K562 (cell line): ENCODE measurements at regions not wholly inside any gene's neighbourhood (a gene's known extent, or its start where the extent isn't known, plus 50 kb on each side); places are given as distances from the start of the nearest gene placed in this dataset.

ENCODE experiments used
- ATAC-seq: fragments of 200-7000 bp; cut with Tn5 transposase; 3 replicates; pipeline ENCODE4 v1.9.1; 2020; ENCODE audit warnings: moderate library complexity
- BruUV-seq: library from RNA; stranded (reverse); fragments of 400-500 nt; replicated peaks from 2 replicates; lab custom pipeline; 2021; lab: Mats Ljungman, UMichigan
- CTCF ChIA-PET: fragments of 300-600 bp; formaldehyde crosslinking; extraction: SDS; loops from one replicate; lab custom pipeline; 2021; ENCODE audit warnings: low intra/inter-chr PET ratio; lab: Yijun Ruan, JAX
- POLR2A ChIA-PET: fragments of 300-600, 350-650 bp; sonication (Branson Sonifier 250); formaldehyde crosslinking; extraction: SDS; loops from one replicate; lab custom pipeline; 2021; ENCODE audit warnings: antibody characterized with exemption, inconsistent platforms; lab: Yijun Ruan, JAX
- DNase-seq, 4 experiments: peaks; one replicate each; pipeline versions ENCODE4 v3.0.0 to v3.0.0-alpha.2; 2011 to 2018; ENCODE audit warnings: low spot score in 3 of 4, mixed read lengths in 3 of 4; ENCODE audit errors: extremely low read depth in 1 of 4
- FAIRE-seq: peaks from 2 replicates; lab custom pipeline; 2011; peaks lifted over from hg19 to GRCh38; lab: Jason Lieb, UNC
- H2AFZ ChIP-seq: 2 replicates; pipeline ENCODE4 v1.6.0; 2011; ENCODE audit warnings: low read depth, low read length, control low read depth, inconsistent platforms
- H3K27ac ChIP-seq: fragments of 200-600 bp; 3 replicates; pipeline ENCODE4 v1.8.0; 2011; ENCODE audit warnings: low read depth, mild to moderate bottlenecking, control low read depth, inconsistent platforms, low read length, moderate library complexity, mixed read lengths; ENCODE audit errors: extremely low read depth
- H3K27me3 ChIP-seq, 2 experiments: fragments of 300-600 bp in 1 of 2; 2 replicates in 1 of 2; 3 replicates in 1 of 2; pipeline versions ENCODE4 v1.6.0 to v1.8.0; 2011; ENCODE audit warnings: inconsistent platforms in 2 of 2, low read length in 2 of 2, mild to moderate bottlenecking in 1 of 2, mixed read lengths in 1 of 2, moderate library complexity in 1 of 2; ENCODE audit not compliant: control insufficient read depth in 2 of 2, insufficient read depth in 2 of 2
- H3K36me3 ChIP-seq: fragments of 300-600 bp; 3 replicates; pipeline ENCODE4 v1.8.0; 2011; ENCODE audit warnings: mild to moderate bottlenecking, low read length, inconsistent platforms; ENCODE audit not compliant: control insufficient read depth, insufficient read depth
- H3K4me1 ChIP-seq, 2 experiments: fragments of 200-600 bp in 1 of 2; replicated peaks in 1 of 2; 2 replicates in 1 of 2; 3 replicates in 1 of 2; pipeline versions ENCODE4 v1.5.1 to v1.8.0; 2011; ENCODE audit warnings: inconsistent platforms in 2 of 2, low read length in 2 of 2, mild to moderate bottlenecking in 1 of 2, mixed read lengths in 1 of 2, moderate library complexity in 1 of 2; ENCODE audit not compliant: control insufficient read depth in 2 of 2, insufficient read depth in 2 of 2
- H3K4me2 ChIP-seq: 2 replicates; pipeline ENCODE4 v1.6.1; 2011; ENCODE audit warnings: low read length, control low read depth, inconsistent platforms, mixed read lengths; ENCODE audit not compliant: insufficient read depth
- H3K4me3 ChIP-seq: fragments of 200-600 bp; sonication (generic), shearing (Covaris generic); 2 replicates; pipeline ENCODE4 v1.5.1; 2016; ENCODE audit warnings: control low read depth, inconsistent platforms
- H3K79me2 ChIP-seq: fragments of 200-600 bp; 3 replicates; pipeline ENCODE4 v1.8.0; 2011; ENCODE audit warnings: low read length, inconsistent platforms; ENCODE audit not compliant: control insufficient read depth, insufficient read depth
- H3K9ac ChIP-seq, 2 experiments: 2 replicates each; pipeline versions ENCODE4 v1.6.0 to v1.6.1; 2011; ENCODE audit warnings: low read depth in 2 of 2, low read length in 2 of 2, control low read depth in 1 of 2, inconsistent platforms in 1 of 2, mild to moderate bottlenecking in 1 of 2, mixed read lengths in 1 of 2; ENCODE audit not compliant: insufficient read depth in 1 of 2
- H3K9me1 ChIP-seq: one replicate; pipeline ENCODE4 v1.6.0; 2011; ENCODE audit warnings: inconsistent platforms, mild to moderate bottlenecking, low read length, moderate library complexity; ENCODE audit not compliant: control insufficient read depth, insufficient read depth
- H3K9me3 ChIP-seq: replicated peaks from 2 replicates; pipeline ENCODE4 v1.5.1; 2011; ENCODE audit warnings: low read depth, low read length, inconsistent platforms; ENCODE audit not compliant: control insufficient read depth, insufficient read depth
- H4K20me1 ChIP-seq: replicated peaks from 2 replicates; pipeline ENCODE4 v1.6.1; 2011; ENCODE audit warnings: low read length, inconsistent platforms, mixed read lengths; ENCODE audit not compliant: control insufficient read depth, insufficient read depth
- BACH1 ChIP-seq: fragments of 200-800 bp; sonication (Bioruptor generic); IDR thresholded peaks from 2 replicates; pipeline ENCODE4 v1.6.1; 2016; ENCODE audit warnings: missing genetic modification characterization, missing compliant biosample characterization
- ELK1 ChIP-seq: sonication (generic); formaldehyde crosslinking; IDR thresholded peaks from 2 replicates; pipeline ENCODE4 v1.8.1; 2022; ENCODE audit warnings: missing genetic modification reagents
- EP400 ChIP-seq: fragments of 450-650 bp; IDR thresholded peaks from 2 replicates; pipeline ENCODE4 v1.6.1; 2017; ENCODE audit warnings: antibody characterized with exemption, mild to moderate bottlenecking, moderate library complexity
- ETV5 ChIP-seq: sonication (generic); formaldehyde crosslinking; IDR thresholded peaks from 2 replicates; pipeline ENCODE4 v1.4.0; 2020; ENCODE audit warnings: low read depth, mild to moderate bottlenecking, missing genetic modification reagents
- FOXA3 ChIP-seq, 2 experiments: fragments of 450-650 bp in 1 of 2; sonication (generic) in 1 of 2; formaldehyde crosslinking; IDR thresholded peaks in 1 of 2; conservative IDR thresholded peaks in 1 of 2; 2 replicates each; pipeline versions ENCODE4 v1.4.0 to v1.8.0; 2020 to 2022; ENCODE audit warnings: mild to moderate bottlenecking in 2 of 2, missing genetic modification reagents in 1 of 2
- HMG20A ChIP-seq: fragments of 450-650 bp; formaldehyde crosslinking; conservative IDR thresholded peaks from 2 replicates; pipeline ENCODE4 v1.4.0; 2020; ENCODE audit warnings: mild to moderate bottlenecking, mixed read lengths
- SP1 ChIP-seq: sonication (generic); formaldehyde crosslinking; IDR thresholded peaks from 2 replicates; pipeline ENCODE4 v1.8.1; 2022; ENCODE audit warnings: mild to moderate bottlenecking, missing genetic modification reagents
- SRSF9 ChIP-seq: fragments of 200-400 bp; formaldehyde crosslinking; IDR thresholded peaks from 2 replicates; pipeline ENCODE4 v1.6.1; 2017; ENCODE audit warnings: low read depth, low read length, borderline replicate concordance
- TAF7 ChIP-seq: fragments of 450-650 bp; IDR thresholded peaks from 2 replicates; pipeline ENCODE4 v1.6.1; 2016; ENCODE audit warnings: missing genetic modification characterization, missing compliant biosample characterization
- ZNF134 ChIP-seq: fragments of 250-450 bp; sonication (Bioruptor Pico); conservative IDR thresholded peaks from 2 replicates; pipeline ENCODE4 v1.4.0; 2020
- ZNF75A ChIP-seq: fragments of 450-650 bp; formaldehyde crosslinking; IDR thresholded peaks from 2 replicates; pipeline ENCODE4 v1.4.0; 2020; ENCODE audit warnings: mild to moderate bottlenecking
- WGBS: fragments of 100-300 bp; shearing (Covaris generic); methylation state at CpG from one replicate; pipeline ENCODE4 v1.1.6; 2016; ENCODE audit warnings: low coverage, mixed read lengths; ENCODE audit not compliant: insufficient coverage; ENCODE audit errors: missing lambda C conversion rate; 5-methylcytosine and 5-hydroxymethylcytosine counted together
- in situ Hi-C: fragments of 300-500 bp; cut with MboI; formaldehyde crosslinking; loops from 4 replicates; pipeline ENCODE4 v1.15.0; 2018; ENCODE audit warnings: inconsistent platforms, mixed read lengths
- intact Hi-C: fragments of 100-400 bp; cut with micrococcal nuclease; formaldehyde crosslinking; loops from 2 replicates; pipeline ENCODE4 v1.14.2; 2022

- WGBS, result 4% methylated on average over 9 of the region's 9 CpGs
- H2AFZ ChIP-seq, result no peak overlapping the region
- H3K4me3 ChIP-seq, result no peak overlapping the region
- ATAC-seq (no peak), FAIRE-seq (no peak), DNase-seq (no peak)
- no peak overlapping the region for H3K9ac ChIP-seq
- in situ Hi-C loops (no loop called here), intact Hi-C loops (no loop called here)
- CTCF ChIA-PET, result no interaction called here
- no peak overlapping the region for H3K27ac ChIP-seq
- TF ChIP-seq ZNF75A (CRISPR knock-in tag), result no peak
- TF ChIP-seq EP400, result no peak
- TF ChIP-seq ELK1 (CRISPR knock-in tag), result no peak
- no peak for TF ChIP-seq ETV5 (CRISPR knock-in tag)
- no peak for TF ChIP-seq ZNF134
- H3K4me2 ChIP-seq, result no peak overlapping the region
- no TSS peak for BruUV-seq
- H3K9me3 ChIP-seq, result no peaks in the 10 kb centered on the region
- no peaks in the 10 kb centered on the region for H4K20me1 ChIP-seq
- no peaks in the 10 kb centered on the region for H3K27me3 ChIP-seq
- no peaks in the 10 kb centered on the region for H3K9me1 ChIP-seq
- POLR2A ChIA-PET, result no interaction called here
- H3K4me1 ChIP-seq, result no peaks in the 10 kb centered on the region
- H3K79me2 ChIP-seq, result no peaks in the 10 kb centered on the region
- no peaks in the 10 kb centered on the region for H3K36me3 ChIP-seq
These were observed 150.4 kb downstream of the LRRC30 start for GRCh38 chr18:7381307-7381706.

GRCh38 chr18:7382328-7383001 is 151.6 kb downstream of the LRRC30 start:
- FAIRE-seq (no peak), DNase-seq (no peak), ATAC-seq (no peak)
- Histone ChIP-seq H3K79me2 (no peaks in the 10 kb centered on the region), H3K9me3 (no peaks in the 10 kb centered on the region), H3K4me1 (no peaks in the 10 kb centered on the region), H3K27ac (no peak overlapping the region), H3K9ac (no peak overlapping the region), H3K4me2 (no peak overlapping the region), H3K36me3 (no peaks in the 10 kb centered on the region), H3K27me3 (no peaks in the 10 kb centered on the region), H2AFZ (no peak overlapping the region), H4K20me1 (no peaks in the 10 kb centered on the region), H3K4me3 (no peak overlapping the region), H3K9me1 (no peaks in the 10 kb centered on the region)
- WGBS, result 1% methylated on average over 5 of the region's 5 CpGs
- in situ Hi-C loops (no loop called here), intact Hi-C loops (no loop called here)
- BruUV-seq, result no TSS peak
- CTCF ChIA-PET, result no interaction called here
- POLR2A ChIA-PET, result no interaction called here
- TF ChIP-seq FOXA3 (CRISPR knock-in tag; conservative IDR thresholded peaks at IDR 0.05 in 1 of 2, IDR thresholded peaks at IDR 0.05 in 1 of 2) (no peak), HMG20A (CRISPR knock-in tag) (no peak), SP1 (no peak), BACH1 (no peak), TAF7 (tag) (no peak), SRSF9 (no peak)
